Astrocyte (in vitro differentiated cells and primary cell): ENCODE measurements at regions not wholly inside any gene's neighbourhood (a gene's known extent, or its start where the extent isn't known, plus 50 kb on each side); places are given as distances from the start of the nearest gene placed in this dataset.

Experiments used
- DNase-seq: peaks from one replicate; pipeline ENCODE4 v3.0.0-alpha.2; 2010; ENCODE audit warnings: low read depth
- FAIRE-seq: peaks from 2 replicates; lab custom pipeline; 2011; peaks lifted over from hg19 to GRCh38; lab: Jason Lieb, UNC
- H2AFZ ChIP-seq: 2 replicates; pipeline ENCODE4 v1.6.0; 2012; ENCODE audit warnings: low read depth, low read length, inconsistent platforms
- H3K27ac ChIP-seq: 2 replicates; pipeline ENCODE4 v1.5.1; 2011; ENCODE audit warnings: low read depth, low read length, inconsistent platforms
- H3K27me3 ChIP-seq: 2 replicates; pipeline ENCODE4 v1.6.0; 2011; ENCODE audit warnings: low read length, inconsistent platforms; ENCODE audit not compliant: insufficient read depth
- H3K36me3 ChIP-seq: 2 replicates; pipeline ENCODE4 v1.5.1; 2011; ENCODE audit warnings: low read length, inconsistent platforms; ENCODE audit not compliant: insufficient read depth
- H3K4me1 ChIP-seq: 2 replicates; pipeline ENCODE4 v1.5.1; 2011; ENCODE audit warnings: low read length, inconsistent platforms; ENCODE audit not compliant: insufficient read depth
- H3K4me2 ChIP-seq: 2 replicates; pipeline ENCODE4 v1.6.0; 2012; ENCODE audit warnings: low read length, inconsistent platforms
- H3K4me3 ChIP-seq: 2 replicates; pipeline ENCODE4 v1.5.1; 2011; ENCODE audit warnings: low read depth, mild to moderate bottlenecking, low read length, inconsistent platforms; ENCODE audit not compliant: insufficient read depth
- H3K79me2 ChIP-seq: 2 replicates; pipeline ENCODE4 v1.6.0; 2012; ENCODE audit warnings: mild to moderate bottlenecking, low read length, inconsistent platforms; ENCODE audit not compliant: insufficient read depth
- H3K9ac ChIP-seq: 2 replicates; pipeline ENCODE4 v1.6.0; 2012; ENCODE audit warnings: mild to moderate bottlenecking, low read length, inconsistent platforms
- H3K9me3 ChIP-seq: 2 replicates; pipeline ENCODE4 v1.5.1; 2012; ENCODE audit warnings: low read depth, mild to moderate bottlenecking, low read length, inconsistent platforms; ENCODE audit not compliant: insufficient read depth
- H4K20me1 ChIP-seq: 2 replicates; pipeline ENCODE4 v1.6.0; 2012; ENCODE audit warnings: low read length, inconsistent platforms; ENCODE audit not compliant: insufficient read depth
- H3K27ac Mint-ChIP-seq: one replicate; pipeline ENCODE4 v1.8.0; 2021; ENCODE audit warnings: mild to moderate bottlenecking, mixed read lengths; ENCODE audit not compliant: unreplicated experiment
- H3K27me3 Mint-ChIP-seq: one replicate; pipeline ENCODE4 v1.8.0; 2021; ENCODE audit warnings: low read depth, mixed read lengths; ENCODE audit not compliant: unreplicated experiment
- H3K36me3 Mint-ChIP-seq: one replicate; pipeline ENCODE4 v1.8.0; 2021; ENCODE audit warnings: low read depth, mixed read lengths; ENCODE audit not compliant: unreplicated experiment
- H3K4me1 Mint-ChIP-seq: one replicate; pipeline ENCODE4 v1.8.0; 2021; ENCODE audit warnings: low read depth, mixed read lengths; ENCODE audit not compliant: unreplicated experiment
- H3K4me3 Mint-ChIP-seq: one replicate; pipeline ENCODE4 v1.8.0; 2021; ENCODE audit warnings: mild to moderate bottlenecking, moderate library complexity, mixed read lengths; ENCODE audit not compliant: unreplicated experiment
- H3K9me3 Mint-ChIP-seq: one replicate; pipeline ENCODE4 v1.8.0; 2021; ENCODE audit warnings: mild to moderate bottlenecking, mixed read lengths; ENCODE audit not compliant: unreplicated experiment
- EZH2 ChIP-seq: IDR thresholded peaks from 2 replicates; pipeline ENCODE4 v1.6.1; 2012; ENCODE audit warnings: mild to moderate bottlenecking, low read length, inconsistent platforms; ENCODE audit not compliant: insufficient read depth
- TF ChIP-seq, protein P1 (sequence below): IDR thresholded peaks from 2 replicates; pipeline ENCODE4 v1.5.1; 2011; ENCODE audit warnings: low read depth, mild to moderate bottlenecking, inconsistent platforms, low read length, moderate library complexity; ENCODE audit not compliant: insufficient read depth

DNA sequence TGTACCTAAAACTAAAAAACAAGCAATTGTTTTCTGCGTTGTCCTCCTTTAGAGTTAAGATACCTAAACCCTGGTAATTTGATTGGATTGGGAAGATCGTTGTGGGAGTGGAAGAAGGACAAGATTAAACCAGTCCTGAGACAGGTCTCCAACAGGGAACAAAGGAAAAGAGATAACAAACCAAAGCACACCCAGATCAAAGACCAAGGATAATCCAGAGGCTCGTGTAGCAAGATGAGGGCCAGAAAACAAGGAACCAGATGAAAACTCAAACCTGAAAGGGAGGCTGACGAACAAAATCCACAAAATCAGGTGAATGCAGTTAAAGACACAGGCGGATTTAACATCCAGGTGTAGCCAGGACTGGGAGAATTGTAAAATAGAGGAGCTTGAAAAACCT is 618.1 kb downstream of the SLCO4C1 start:
- no peak overlapping the region for H3K4me3 ChIP-seq
- no peaks in the 10 kb centered on the region for H3K36me3 ChIP-seq
- H3K4me3 Mint-ChIP-seq: no peak overlapping the region
- peaks cover 3% of the 10 kb centered on the region for H3K4me1 ChIP-seq
- no peak for DNase-seq
- no peaks in the 10 kb centered on the region for H3K27me3 Mint-ChIP-seq
- H3K9me3 Mint-ChIP-seq: no peaks in the 10 kb centered on the region
- H3K79me2 ChIP-seq: no peaks in the 10 kb centered on the region
- H2AFZ ChIP-seq: no peak overlapping the region
- H3K27ac ChIP-seq: no peak overlapping the region
- no peak for FAIRE-seq
- no peaks in the 10 kb centered on the region for H3K27me3 ChIP-seq
- no peak overlapping the region for H3K9ac ChIP-seq
- H3K27ac Mint-ChIP-seq: no peak overlapping the region
- no peaks in the 10 kb centered on the region for H4K20me1 ChIP-seq
- no peak overlapping the region for H3K4me2 ChIP-seq
- peaks cover 2% of the 10 kb centered on the region for H3K4me1 Mint-ChIP-seq
- H3K36me3 Mint-ChIP-seq: no peaks in the 10 kb centered on the region
- no peaks in the 10 kb centered on the region for H3K9me3 ChIP-seq
- TF ChIP-seq, protein P1, sequence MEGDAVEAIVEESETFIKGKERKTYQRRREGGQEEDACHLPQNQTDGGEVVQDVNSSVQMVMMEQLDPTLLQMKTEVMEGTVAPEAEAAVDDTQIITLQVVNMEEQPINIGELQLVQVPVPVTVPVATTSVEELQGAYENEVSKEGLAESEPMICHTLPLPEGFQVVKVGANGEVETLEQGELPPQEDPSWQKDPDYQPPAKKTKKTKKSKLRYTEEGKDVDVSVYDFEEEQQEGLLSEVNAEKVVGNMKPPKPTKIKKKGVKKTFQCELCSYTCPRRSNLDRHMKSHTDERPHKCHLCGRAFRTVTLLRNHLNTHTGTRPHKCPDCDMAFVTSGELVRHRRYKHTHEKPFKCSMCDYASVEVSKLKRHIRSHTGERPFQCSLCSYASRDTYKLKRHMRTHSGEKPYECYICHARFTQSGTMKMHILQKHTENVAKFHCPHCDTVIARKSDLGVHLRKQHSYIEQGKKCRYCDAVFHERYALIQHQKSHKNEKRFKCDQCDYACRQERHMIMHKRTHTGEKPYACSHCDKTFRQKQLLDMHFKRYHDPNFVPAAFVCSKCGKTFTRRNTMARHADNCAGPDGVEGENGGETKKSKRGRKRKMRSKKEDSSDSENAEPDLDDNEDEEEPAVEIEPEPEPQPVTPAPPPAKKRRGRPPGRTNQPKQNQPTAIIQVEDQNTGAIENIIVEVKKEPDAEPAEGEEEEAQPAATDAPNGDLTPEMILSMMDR: no peak
- no peak for TF ChIP-seq EZH2

DNA sequence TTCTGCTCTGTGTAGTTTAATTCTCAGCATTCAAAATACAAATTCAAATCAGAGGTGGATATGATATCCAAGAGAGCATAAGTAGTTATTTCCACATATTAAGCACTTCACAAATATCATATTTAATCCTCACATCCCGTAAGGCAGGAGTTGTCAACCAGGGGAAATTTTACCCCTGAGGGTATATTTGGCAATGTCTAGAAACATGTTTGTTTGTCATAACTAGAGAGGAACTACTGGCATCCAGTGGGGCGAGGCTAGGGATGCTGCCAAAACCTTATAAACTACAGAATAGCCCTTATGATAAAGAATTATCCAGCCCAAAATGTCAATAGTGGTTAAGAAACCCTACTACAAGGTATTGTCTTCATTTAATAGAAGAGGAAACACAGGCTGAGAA is 619.4 kb downstream of the SLCO4C1 start:
- Mint-ChIP-seq H3K9me3 (no peaks in the 10 kb centered on the region), H3K4me3 (no peak overlapping the region), H3K36me3 (no peaks in the 10 kb centered on the region), H3K4me1 (peaks cover 2% of the 10 kb centered on the region), H3K27me3 (no peaks in the 10 kb centered on the region), H3K27ac (no peak overlapping the region)
- TF ChIP-seq, protein P1: no peak
- TF ChIP-seq EZH2: no peak
- H3K9ac ChIP-seq: no peak overlapping the region
- no peaks in the 10 kb centered on the region for H4K20me1 ChIP-seq
- no peaks in the 10 kb centered on the region for H3K9me3 ChIP-seq
- H3K79me2 ChIP-seq: no peaks in the 10 kb centered on the region
- FAIRE-seq (no peak), DNase-seq (no peak)
- no peaks in the 10 kb centered on the region for H3K27me3 ChIP-seq
- no peak overlapping the region for H3K4me2 ChIP-seq
- no peaks in the 10 kb centered on the region for H3K36me3 ChIP-seq
- peaks cover 3% of the 10 kb centered on the region for H3K4me1 ChIP-seq
- H3K27ac ChIP-seq: no peak overlapping the region
- H3K4me3 ChIP-seq: no peak overlapping the region
- no peak overlapping the region for H2AFZ ChIP-seq

DNA sequence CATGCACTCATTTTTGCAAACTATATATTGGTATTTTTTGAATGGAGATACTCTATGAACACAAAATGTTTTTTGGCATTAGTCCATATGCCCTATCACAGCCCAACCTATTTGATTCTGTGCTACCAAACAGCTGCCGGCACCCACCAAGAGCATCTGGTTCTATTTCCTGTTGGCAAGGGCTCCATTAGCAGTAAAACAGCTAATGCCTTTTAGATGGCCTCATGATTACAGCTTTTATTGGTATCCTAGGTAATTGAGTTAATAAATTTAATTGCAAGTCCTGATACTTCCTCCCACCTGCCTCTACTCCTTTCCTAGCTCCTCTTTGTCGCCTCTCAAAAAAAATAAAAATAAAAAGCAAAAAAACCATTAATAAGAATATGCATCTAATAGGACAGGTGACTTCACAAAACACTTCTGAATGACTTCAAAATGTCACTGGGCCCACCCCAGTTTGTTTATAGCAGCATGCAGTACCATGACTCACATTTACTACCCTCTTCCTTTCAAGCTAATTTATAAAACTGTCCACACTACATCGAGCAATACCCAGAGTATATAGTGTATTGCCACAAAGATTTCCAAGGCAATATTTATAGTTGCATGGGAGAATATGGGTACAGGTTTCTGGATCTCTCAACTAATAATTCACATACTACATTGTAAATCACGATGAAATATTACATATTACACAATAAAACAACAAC is 620.4 kb downstream of the SLCO4C1 start:
- Histone ChIP-seq H3K9me3 (no peaks in the 10 kb centered on the region), H2AFZ (no peak overlapping the region), H3K27ac (no peak overlapping the region), H3K4me1 (peaks cover 3% of the 10 kb centered on the region), H3K79me2 (no peaks in the 10 kb centered on the region), H4K20me1 (no peaks in the 10 kb centered on the region), H3K27me3 (no peaks in the 10 kb centered on the region), H3K9ac (no peak overlapping the region), H3K4me2 (no peak overlapping the region), H3K4me3 (no peak overlapping the region), H3K36me3 (no peaks in the 10 kb centered on the region)
- Mint-ChIP-seq H3K4me1 (peaks cover 2% of the 10 kb centered on the region), H3K4me3 (no peak overlapping the region), H3K27ac (no peak overlapping the region), H3K36me3 (no peaks in the 10 kb centered on the region), H3K9me3 (no peaks in the 10 kb centered on the region), H3K27me3 (no peaks in the 10 kb centered on the region)
- FAIRE-seq (no peak), DNase-seq (no peak)
- TF ChIP-seq, protein P1: no peak
- no peak for TF ChIP-seq EZH2
